Tibial artery (tissue), 4 donors: ENCODE measurements at regions not wholly inside any gene's neighbourhood (a gene's known extent, or its start where the extent isn't known, plus 50 kb on each side); places are given as distances from the start of the nearest gene placed in this dataset.
"Not testable (repeated sequence)": the region's sequence is repeated elsewhere in the genome, so short reads cannot be mapped to it uniquely, and the experiment has no call there.

Source experiments
- DNase-seq, 2 donors: peaks; one replicate each; pipeline ENCODE4 v3.0.0-alpha.2; 2019
- H3K27ac ChIP-seq, 2 donors: fragments of 200-600 bp; sonication (generic) in 1 of 2; 1 replicate in 1 of 2; 2 replicates in 1 of 2; pipeline ENCODE4 v1.5.1; 2018 to 2019; ENCODE audit warnings: mild to moderate bottlenecking in 1 of 2
- H3K27me3 ChIP-seq, 2 donors: fragments of 200-600 bp; sonication (generic) in 1 of 2; one replicate each; pipeline versions ENCODE4 v1.5.1 to v1.6.0; 2016 to 2019
- H3K36me3 ChIP-seq, 3 donors: fragments of 200-600 bp; sonication (generic) in 2 of 3; one replicate each; pipeline ENCODE4 v1.5.1; 2016 to 2019; ENCODE audit warnings: mild to moderate bottlenecking in 2 of 3
- H3K4me1 ChIP-seq, 4 donors: fragments of 200-600 bp; sonication (generic) in 2 of 4; 1 replicate in 3 of 4; 2 replicates in 1 of 4; pipeline ENCODE4 v1.5.1; 2016 to 2019
- H3K4me3 ChIP-seq, 2 donors: fragments of 200-600 bp; sonication (generic) in 1 of 2; 1 replicate in 1 of 2; 2 replicates in 1 of 2; pipeline ENCODE4 v1.5.1; 2018 to 2019; ENCODE audit warnings: mild to moderate bottlenecking in 2 of 2
- H3K9me3 ChIP-seq, 3 donors: fragments of 200-600 bp; sonication (generic) in 1 of 3; one replicate each; pipeline ENCODE4 v1.5.1; 2016 to 2019
- CTCF ChIP-seq, 2 experiments: fragments of 200-600 bp in 1 of 2; fragments of 450-650 bp in 1 of 2; IDR thresholded peaks; one replicate each; pipeline ENCODE4 v1.5.1; 2017 to 2019; ENCODE audit warnings: antibody characterized with exemption in 2 of 2, mild to moderate bottlenecking in 1 of 2, moderate library complexity in 1 of 2
- intact Hi-C: fragments of 100-400 bp; cut with DNase I; formaldehyde crosslinking; loops from one replicate; pipeline ENCODE4 v1.15.0; 2023; ENCODE audit warnings: low total_unique reads

- peaks cover 0 to 9% (median 7%) of the 10 kb centered on the region in 3 donors for H3K9me3 ChIP-seq
- no peak for DNase-seq
- TF ChIP-seq CTCF (IDR thresholded peaks at IDR 0.05), result no peak
- H3K27ac ChIP-seq, result no peak overlapping the region
- H3K4me1 ChIP-seq, result no peaks in the 10 kb centered on the region
- no peaks in the 10 kb centered on the region for H3K27me3 ChIP-seq
- no peak overlapping the region for H3K4me3 ChIP-seq
- intact Hi-C loops, result no loop called here
- H3K36me3 ChIP-seq, result no peaks in the 10 kb centered on the region
Measured at GRCh38 chr16:5302372-5303114, 204.9 kb upstream of the EEF2KMT start.

GRCh38 chr16:5298202-5298601 lies 200.6 kb upstream of the EEF2KMT start:
- H3K36me3 ChIP-seq, result no peaks in the 10 kb centered on the region
- no peaks in the 10 kb centered on the region for H3K27me3 ChIP-seq
- no peak overlapping the region for H3K4me3 ChIP-seq
- intact Hi-C loops, result no loop called here
- H3K27ac ChIP-seq, result no peak overlapping the region
- TF ChIP-seq CTCF (IDR thresholded peaks at IDR 0.05), result no peak
- no peaks in the 10 kb centered on the region for H3K4me1 ChIP-seq
- peaks cover 0 to 9% (median 5%) of the 10 kb centered on the region in 3 donors for H3K9me3 ChIP-seq
- DNase-seq, result no peak

- Histone ChIP-seq H3K27ac (no peak overlapping the region), H3K9me3 (no peaks in the 10 kb centered on the region), H3K4me3 (no peak overlapping the region), H3K27me3 (no peaks in the 10 kb centered on the region), H3K36me3 (no peaks in the 10 kb centered on the region), H3K4me1 (no peaks in the 10 kb centered on the region)
- no peak for TF ChIP-seq CTCF (IDR thresholded peaks at IDR 0.05)
- intact Hi-C loops, result no loop called here
- DNase-seq, result no peak
Measured at GRCh38 chr16:5296176-5296575, 198.6 kb upstream of the EEF2KMT start.

- not testable (repeated sequence) for DNase-seq, H3K9me3 ChIP-seq
Measured at GRCh38 chr16:5295304-5295703, 197.7 kb upstream of the EEF2KMT start.

GRCh38 chr16:5282152-5282551 lies 184.6 kb upstream of the EEF2KMT start:
- intact Hi-C loops, H3K27me3 ChIP-seq: not testable (repeated sequence)

More at GRCh38 chr16:5295304-5295703, 197.7 kb upstream of the EEF2KMT start:
- intact Hi-C loops, H3K27ac ChIP-seq, H3K36me3 ChIP-seq, H3K27me3 ChIP-seq, H3K4me1 ChIP-seq, H3K4me3 ChIP-seq: not testable (repeated sequence)

GRCh38 chr16:5257462-5257861 lies 159.9 kb upstream of the EEF2KMT start:
- no peaks in the 10 kb centered on the region for H3K36me3 ChIP-seq
- H3K4me3 ChIP-seq, result no peak overlapping the region
- no peaks in the 10 kb centered on the region for H3K4me1 ChIP-seq
- no peak for TF ChIP-seq CTCF (IDR thresholded peaks at IDR 0.05)
- intact Hi-C loops, result no loop called here
- no peak for DNase-seq
- H3K9me3 ChIP-seq, result no peaks in the 10 kb centered on the region
- no peaks in the 10 kb centered on the region for H3K27me3 ChIP-seq
- no peak overlapping the region for H3K27ac ChIP-seq

More at GRCh38 chr16:5282152-5282551, 184.6 kb upstream of the EEF2KMT start:
- not testable (repeated sequence) for H3K36me3 ChIP-seq, H3K4me3 ChIP-seq, H3K27ac ChIP-seq, DNase-seq, H3K4me1 ChIP-seq
- peaks cover 0 to 24% (median 13%) of the 10 kb centered on the region in 3 donors for H3K9me3 ChIP-seq
